ENCODE measurements at regions not wholly inside any gene's neighbourhood (a gene's known extent, or its start where the extent isn't known, plus 50 kb on each side); places are given as distances from the start of the nearest gene placed in this dataset.

DNA sequence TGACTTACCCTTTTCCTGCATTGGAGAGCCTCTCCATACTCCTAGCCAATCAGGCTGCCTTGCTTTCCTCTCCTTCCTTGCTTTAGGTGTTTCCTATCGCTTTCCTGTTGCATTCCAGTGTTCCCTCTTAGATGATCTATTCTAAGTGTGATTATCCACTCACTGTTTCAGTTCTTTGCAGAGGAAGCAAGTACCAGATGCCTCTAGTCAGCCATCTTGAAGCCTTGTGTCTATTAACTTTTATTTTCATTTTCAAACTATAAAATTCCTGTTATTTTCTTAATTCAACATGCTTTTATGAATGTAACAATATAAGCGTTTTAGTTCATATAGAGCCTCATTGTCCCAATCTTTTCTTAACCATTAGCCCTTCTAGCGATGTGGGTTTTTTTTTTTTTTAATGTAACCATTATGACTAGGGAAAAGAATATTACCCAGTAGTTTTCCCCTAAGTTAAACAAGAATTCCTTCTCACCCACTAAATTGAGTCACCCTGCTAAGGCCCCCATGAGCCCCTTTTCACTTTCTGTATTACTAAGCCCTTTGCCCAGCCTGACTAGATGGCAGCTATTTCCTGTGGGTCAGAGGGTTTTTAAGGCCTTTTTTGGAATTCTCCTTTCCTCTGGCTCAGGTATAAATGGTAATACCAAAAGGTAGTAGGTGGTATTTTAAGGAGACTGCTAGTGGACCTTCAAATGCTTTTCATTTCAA, 229.4 kb upstream of the CTNNB1 start:
- TF ChIP-seq, protein P1, sequence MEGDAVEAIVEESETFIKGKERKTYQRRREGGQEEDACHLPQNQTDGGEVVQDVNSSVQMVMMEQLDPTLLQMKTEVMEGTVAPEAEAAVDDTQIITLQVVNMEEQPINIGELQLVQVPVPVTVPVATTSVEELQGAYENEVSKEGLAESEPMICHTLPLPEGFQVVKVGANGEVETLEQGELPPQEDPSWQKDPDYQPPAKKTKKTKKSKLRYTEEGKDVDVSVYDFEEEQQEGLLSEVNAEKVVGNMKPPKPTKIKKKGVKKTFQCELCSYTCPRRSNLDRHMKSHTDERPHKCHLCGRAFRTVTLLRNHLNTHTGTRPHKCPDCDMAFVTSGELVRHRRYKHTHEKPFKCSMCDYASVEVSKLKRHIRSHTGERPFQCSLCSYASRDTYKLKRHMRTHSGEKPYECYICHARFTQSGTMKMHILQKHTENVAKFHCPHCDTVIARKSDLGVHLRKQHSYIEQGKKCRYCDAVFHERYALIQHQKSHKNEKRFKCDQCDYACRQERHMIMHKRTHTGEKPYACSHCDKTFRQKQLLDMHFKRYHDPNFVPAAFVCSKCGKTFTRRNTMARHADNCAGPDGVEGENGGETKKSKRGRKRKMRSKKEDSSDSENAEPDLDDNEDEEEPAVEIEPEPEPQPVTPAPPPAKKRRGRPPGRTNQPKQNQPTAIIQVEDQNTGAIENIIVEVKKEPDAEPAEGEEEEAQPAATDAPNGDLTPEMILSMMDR (IDR thresholded peaks at IDR 0.05), result no peak
- Histone ChIP-seq H3K4me1 (peaks cover 0 to 45% of the 10 kb centered on the region in 2 donors), H3K27me3 (no peaks in the 10 kb centered on the region), H3K36me3 (no peaks in the 10 kb centered on the region), H3K9me3 (no peaks in the 10 kb centered on the region), H3K27ac (no peak overlapping the region), H3K4me3 (no peak overlapping the region)
- no peak for DNase-seq (ENCODE audit: low spot score)

DNA sequence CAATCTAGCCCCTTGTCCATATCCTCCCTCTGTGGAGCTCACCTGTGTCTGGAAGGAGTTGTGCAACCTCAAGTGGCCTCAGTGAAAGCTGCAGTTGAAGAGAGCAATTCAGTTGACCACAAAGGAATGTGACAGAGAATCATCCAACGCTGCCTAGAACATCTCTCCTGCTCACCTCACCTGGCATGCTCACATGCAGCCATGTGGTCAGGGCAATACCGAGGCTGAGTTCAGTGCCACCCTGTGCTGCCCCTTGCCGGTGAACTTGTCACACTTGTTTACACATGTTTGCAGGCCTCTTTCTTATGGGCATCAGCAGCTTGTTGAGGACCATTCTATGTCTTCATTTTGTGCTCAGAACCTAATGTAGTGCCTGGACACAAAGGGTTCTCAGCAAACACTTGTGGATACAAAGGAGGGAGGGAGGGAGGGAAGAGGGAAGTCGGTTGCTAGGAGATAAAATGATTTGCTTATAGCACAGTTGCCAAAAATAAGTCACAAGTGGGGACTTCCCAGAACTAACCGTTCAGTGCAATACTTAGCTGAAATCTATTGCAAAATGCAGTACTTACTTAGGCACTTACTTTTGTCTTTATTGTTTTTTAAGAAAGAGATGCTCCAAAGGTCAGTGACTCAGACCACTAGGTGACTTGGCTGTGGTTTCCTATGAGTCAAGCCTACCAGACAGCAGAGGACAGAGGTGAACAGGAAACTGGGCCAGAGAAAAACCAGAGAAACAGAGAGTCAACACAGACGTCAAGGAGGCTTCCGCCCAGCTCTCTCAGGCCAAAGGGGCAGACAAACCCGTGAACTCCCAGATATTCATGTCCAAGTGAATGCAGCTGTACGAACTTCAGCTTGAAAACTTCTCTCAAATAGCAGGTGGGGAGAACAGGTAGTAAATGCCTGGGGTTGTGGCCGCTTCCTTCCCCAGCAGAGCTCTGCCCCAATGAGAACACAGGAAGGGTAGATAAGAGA, 227.8 kb upstream of the CTNNB1 start:
- peaks cover 0 to 60% of the 10 kb centered on the region in 2 donors for H3K4me1 ChIP-seq
- H3K36me3 ChIP-seq, result no peaks in the 10 kb centered on the region
- peak; percentile 91 for DNase-seq (ENCODE audit: low spot score)
- H3K4me3 ChIP-seq, result no peak overlapping the region
- peak overlapping the region; percentile 67 to 69 for H3K27ac ChIP-seq
- no peaks in the 10 kb centered on the region for H3K9me3 ChIP-seq
- H3K27me3 ChIP-seq, result no peaks in the 10 kb centered on the region
- TF ChIP-seq, protein P1 (IDR thresholded peaks at IDR 0.05), result no peak

DNA sequence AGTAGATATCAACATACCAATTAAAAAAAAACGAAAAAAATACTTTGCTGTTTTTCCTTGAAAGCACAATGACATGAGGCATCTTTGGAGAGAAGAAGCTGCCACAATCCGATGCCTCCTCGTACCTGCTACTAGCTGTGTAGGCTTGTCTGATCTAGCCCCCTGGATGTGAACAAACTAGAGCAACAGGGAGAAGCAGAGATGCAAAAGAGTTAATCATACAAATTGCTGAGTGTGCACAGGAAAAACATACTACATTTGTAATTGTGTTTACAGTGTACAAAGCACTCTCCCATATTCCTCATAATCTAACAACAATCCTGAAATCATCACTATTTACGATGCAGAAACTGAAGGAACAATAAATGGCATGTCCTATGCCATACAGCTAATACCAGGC, 227.0 kb upstream of the CTNNB1 start:
- Histone ChIP-seq H3K27ac (peak overlapping the region; percentile 67 to 69), H3K9me3 (no peaks in the 10 kb centered on the region), H3K4me3 (no peak overlapping the region), H3K4me1 (peaks cover 0 to 61% of the 10 kb centered on the region in 2 donors), H3K27me3 (no peaks in the 10 kb centered on the region), H3K36me3 (no peaks in the 10 kb centered on the region)
- DNase-seq (ENCODE audit: low spot score), result no peak
- TF ChIP-seq, protein P1 (IDR thresholded peaks at IDR 0.05), result no peak

DNA sequence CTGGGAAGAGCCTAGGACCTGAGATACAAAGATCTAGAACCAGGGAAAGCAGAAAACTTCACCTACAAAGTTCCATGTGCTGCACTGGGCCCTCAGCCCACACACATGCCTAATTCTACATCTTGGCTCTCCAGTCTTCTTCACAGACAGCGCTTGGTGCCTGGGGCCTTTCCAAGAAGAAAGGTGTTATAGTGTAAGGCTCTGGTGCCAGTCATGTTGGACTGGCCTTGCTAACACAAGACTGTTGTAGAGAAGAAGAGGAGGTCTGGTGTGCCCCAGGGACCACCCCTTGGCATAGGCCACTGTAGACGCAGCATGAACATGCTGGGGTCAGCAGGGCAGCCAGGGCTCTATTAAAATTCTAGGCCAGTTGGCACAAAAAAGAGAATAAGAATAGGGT, 226.2 kb upstream of the CTNNB1 start:
- Histone ChIP-seq H3K4me3 (no peak overlapping the region), H3K4me1 (peaks cover 0 to 61% of the 10 kb centered on the region in 2 donors), H3K27ac (peak overlapping the region in 1 of 2 donors; percentile 6), H3K36me3 (no peaks in the 10 kb centered on the region), H3K27me3 (no peaks in the 10 kb centered on the region), H3K9me3 (no peaks in the 10 kb centered on the region)
- DNase-seq (ENCODE audit: low spot score), result no peak
- TF ChIP-seq, protein P1 (IDR thresholded peaks at IDR 0.05), result no peak

DNA sequence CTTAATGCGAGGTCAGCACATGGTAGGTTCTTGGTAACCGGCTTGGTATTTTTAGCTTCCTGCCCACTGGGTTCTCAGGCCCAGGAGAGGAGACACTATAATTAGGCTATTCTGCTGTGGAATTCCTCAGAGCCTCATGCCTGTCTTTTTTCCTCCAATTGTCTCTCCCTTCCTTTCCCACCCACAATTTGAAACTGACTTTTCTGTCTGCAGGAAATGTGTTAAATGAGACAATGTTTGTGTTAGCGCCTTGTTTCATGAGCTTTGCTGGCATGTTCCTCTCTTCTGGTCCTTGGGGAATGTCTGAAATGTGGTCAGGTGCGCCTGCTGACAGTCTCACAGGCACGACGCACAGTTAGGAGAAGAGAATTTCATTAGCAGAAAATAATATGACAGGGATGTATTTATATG, 223.6 kb upstream of the CTNNB1 start:
- DNase-seq (ENCODE audit: low spot score), result no peak
- H3K27ac ChIP-seq, result peak overlapping the region in 1 of 2 donors; percentile 34
- H3K36me3 ChIP-seq, result no peaks in the 10 kb centered on the region
- no peak overlapping the region for H3K4me3 ChIP-seq
- TF ChIP-seq, protein P1 (IDR thresholded peaks at IDR 0.05), result no peak
- no peaks in the 10 kb centered on the region for H3K27me3 ChIP-seq
- peaks cover 0 to 56% of the 10 kb centered on the region in 2 donors for H3K4me1 ChIP-seq
- H3K9me3 ChIP-seq, result no peaks in the 10 kb centered on the region

Data from right atrium auricular region (tissue), 2 donors.